ENCODE measurements at regions not wholly inside any gene's neighbourhood (a gene's known extent, or its start where the extent isn't known, plus 50 kb on each side); places are given as distances from the start of the nearest gene placed in this dataset.
"Not testable (repeated sequence)": the region's sequence is repeated elsewhere in the genome, so short reads cannot be mapped to it uniquely, and the experiment has no call there.

DNA sequence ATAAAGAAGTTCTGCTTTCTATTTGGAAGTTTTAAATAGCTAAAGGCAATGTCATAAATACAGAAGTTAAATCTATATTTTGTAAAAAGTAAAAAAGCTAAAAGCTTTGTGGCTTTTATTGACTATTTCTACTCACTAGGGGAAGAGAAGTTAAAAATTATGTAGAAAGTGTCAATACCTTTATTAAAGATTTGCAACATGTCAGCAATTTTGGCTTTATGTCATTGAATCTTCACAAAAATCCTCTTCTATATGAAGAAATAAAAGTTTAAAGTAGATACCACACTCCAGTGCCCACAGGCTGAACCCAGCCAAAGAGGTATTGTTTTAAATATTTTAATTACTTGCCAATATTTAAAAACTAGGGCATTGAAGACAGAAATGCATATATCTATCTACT, 160.6 kb upstream of the HSF2 start:
- Mint-ChIP-seq H3K27ac (no peak overlapping the region), H3K4me3 (no peak overlapping the region), H3K4me1 (no peaks in the 10 kb centered on the region), H3K36me3 (ENCODE audit: low read depth) (no peaks in the 10 kb centered on the region), H3K27me3 (no peaks in the 10 kb centered on the region), H3K9me3 (peaks cover 10% of the 10 kb centered on the region)
- ATAC-seq (replicated peaks) = no peak

DNA sequence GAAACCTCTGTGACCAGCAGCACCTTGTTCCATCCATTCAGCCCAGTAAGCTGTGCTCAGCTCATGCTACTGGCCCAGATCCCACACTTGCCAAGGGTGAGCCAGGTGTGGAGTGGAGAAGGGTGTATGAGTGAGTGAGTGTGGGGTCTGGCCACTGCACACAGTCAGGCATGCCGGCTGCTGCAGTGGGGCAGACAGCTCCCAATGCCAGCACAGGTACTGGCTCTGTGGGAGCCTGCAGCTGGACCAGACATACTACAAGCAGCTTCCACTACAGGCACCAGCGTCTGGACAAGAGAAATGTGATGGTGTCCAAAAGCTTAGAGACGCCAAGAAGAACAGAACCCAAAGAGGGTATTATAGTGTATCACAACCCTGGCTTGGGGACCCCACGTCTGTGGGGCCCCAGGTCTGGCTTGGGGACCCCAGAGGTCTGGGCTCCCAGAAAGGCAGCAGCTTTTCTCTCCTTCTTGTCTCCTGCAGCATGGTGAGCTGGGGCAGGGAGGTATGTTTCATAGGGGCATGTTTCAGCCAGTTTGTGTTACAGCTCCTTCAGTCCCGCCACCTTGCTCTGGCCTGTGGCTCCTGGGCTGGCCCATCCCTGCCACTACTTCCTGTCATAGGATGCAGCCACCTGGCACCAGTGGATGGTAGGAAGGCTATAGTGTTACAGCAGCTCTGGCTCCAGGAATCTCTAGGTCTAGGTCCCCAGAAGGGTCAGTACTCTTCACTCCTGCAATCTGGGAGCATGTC, 152.4 kb upstream of the HSF2 start:
- Mint-ChIP-seq H3K27me3 (no peaks in the 10 kb centered on the region), H3K36me3 (ENCODE audit: low read depth) (no peaks in the 10 kb centered on the region), H3K9me3 (peaks cover 14% of the 10 kb centered on the region), H3K27ac (no peak overlapping the region), H3K4me1 (no peaks in the 10 kb centered on the region), H3K4me3 (no peak overlapping the region)
- no peak for ATAC-seq (replicated peaks)

- H3K4me3 Mint-ChIP-seq = no peak overlapping the region
- no peaks in the 10 kb centered on the region for H3K27me3 Mint-ChIP-seq
- H3K27ac Mint-ChIP-seq = no peak overlapping the region
- ATAC-seq (replicated peaks) = no peak
- peaks cover 11% of the 10 kb centered on the region for H3K9me3 Mint-ChIP-seq
- no peaks in the 10 kb centered on the region for H3K4me1 Mint-ChIP-seq
- H3K36me3 Mint-ChIP-seq (ENCODE audit: low read depth) = no peaks in the 10 kb centered on the region
Observed at GRCh38 chr6:122248001-122248669, 151.3 kb upstream of the HSF2 start.

DNA sequence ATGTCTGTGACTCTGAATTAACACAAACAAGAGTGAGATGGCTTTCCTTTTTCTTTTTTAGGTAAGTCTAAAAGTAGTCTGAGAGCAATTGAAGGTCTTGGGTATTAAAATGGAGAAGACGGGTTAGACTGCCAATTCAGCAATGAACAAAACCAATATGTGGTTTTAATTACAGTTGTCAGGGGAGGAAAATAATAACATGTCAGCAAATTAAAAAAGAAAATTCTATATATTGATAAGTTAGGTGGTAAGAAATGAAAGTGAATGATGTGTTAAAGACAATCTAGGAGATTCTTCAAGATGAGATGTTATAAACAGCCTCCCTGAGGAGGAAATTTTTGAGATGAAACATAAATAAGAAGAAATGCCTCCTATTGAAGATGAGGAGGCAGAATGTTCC, 150.6 kb upstream of the HSF2 start:
- no peak overlapping the region for H3K27ac Mint-ChIP-seq
- no peaks in the 10 kb centered on the region for H3K36me3 Mint-ChIP-seq (ENCODE audit: low read depth)
- H3K9me3 Mint-ChIP-seq = peaks cover 4% of the 10 kb centered on the region
- ATAC-seq (replicated peaks) = no peak
- no peak overlapping the region for H3K4me3 Mint-ChIP-seq
- no peaks in the 10 kb centered on the region for H3K4me1 Mint-ChIP-seq
- H3K27me3 Mint-ChIP-seq = no peaks in the 10 kb centered on the region

GRCh38 chr6:122258839-122259238, 140.6 kb upstream of the HSF2 start:
- H3K27me3 Mint-ChIP-seq = no peaks in the 10 kb centered on the region
- H3K4me3 Mint-ChIP-seq = no peak overlapping the region
- no peaks in the 10 kb centered on the region for H3K9me3 Mint-ChIP-seq
- no peak for ATAC-seq (replicated peaks)
- H3K27ac Mint-ChIP-seq = no peak overlapping the region
- H3K36me3 Mint-ChIP-seq (ENCODE audit: low read depth) = no peaks in the 10 kb centered on the region
- H3K4me1 Mint-ChIP-seq = no peaks in the 10 kb centered on the region

DNA sequence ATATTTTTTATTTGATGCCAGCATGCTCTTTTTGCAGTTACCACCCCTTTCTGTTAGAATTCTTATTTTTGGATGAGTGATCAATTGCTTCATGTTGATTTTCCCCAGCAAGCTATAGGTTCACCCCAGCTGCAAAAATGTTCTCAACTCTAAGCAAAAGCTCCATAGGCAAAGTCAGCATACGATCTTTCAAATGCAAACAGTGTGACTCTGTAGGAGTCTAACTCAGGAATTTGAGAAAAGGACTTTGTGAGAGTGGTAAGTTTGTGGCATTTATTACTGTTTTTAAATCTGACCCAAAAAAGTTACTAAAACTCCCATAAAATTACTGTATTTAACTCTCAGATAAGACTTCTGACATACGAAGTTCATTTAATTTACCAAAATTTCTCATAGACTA, 134.9 kb upstream of the HSF2 start:
- no peak for ATAC-seq (replicated peaks)
- Mint-ChIP-seq H3K27ac (no peak overlapping the region), H3K27me3 (no peaks in the 10 kb centered on the region), H3K4me1 (no peaks in the 10 kb centered on the region), H3K4me3 (no peak overlapping the region), H3K36me3 (ENCODE audit: low read depth) (no peaks in the 10 kb centered on the region), H3K9me3 (no peaks in the 10 kb centered on the region)

DNA sequence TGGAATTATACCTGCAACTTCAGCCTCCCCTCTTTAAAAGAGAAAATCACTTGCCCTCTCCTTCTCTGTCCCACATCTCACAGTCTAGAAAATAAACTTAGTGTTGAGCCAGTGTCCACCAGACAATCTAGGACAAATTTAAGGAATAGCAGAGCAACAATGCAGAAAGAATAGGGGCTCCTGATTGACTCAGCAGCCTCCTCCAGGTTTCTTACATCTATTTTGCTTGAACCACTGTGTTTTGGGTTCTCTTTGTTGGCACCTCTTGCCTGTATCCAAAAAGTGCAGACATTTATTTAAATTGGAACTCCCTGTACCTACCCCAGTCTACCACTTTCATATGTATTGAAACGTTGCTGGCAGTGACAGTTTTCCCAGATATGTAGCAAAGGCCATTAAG, 133.7 kb upstream of the HSF2 start:
- no peak overlapping the region for H3K27ac Mint-ChIP-seq
- no peaks in the 10 kb centered on the region for H3K36me3 Mint-ChIP-seq (ENCODE audit: low read depth)
- H3K4me3 Mint-ChIP-seq = no peak overlapping the region
- no peaks in the 10 kb centered on the region for H3K9me3 Mint-ChIP-seq
- ATAC-seq (replicated peaks) = no peak
- no peaks in the 10 kb centered on the region for H3K4me1 Mint-ChIP-seq
- H3K27me3 Mint-ChIP-seq = no peaks in the 10 kb centered on the region

DNA sequence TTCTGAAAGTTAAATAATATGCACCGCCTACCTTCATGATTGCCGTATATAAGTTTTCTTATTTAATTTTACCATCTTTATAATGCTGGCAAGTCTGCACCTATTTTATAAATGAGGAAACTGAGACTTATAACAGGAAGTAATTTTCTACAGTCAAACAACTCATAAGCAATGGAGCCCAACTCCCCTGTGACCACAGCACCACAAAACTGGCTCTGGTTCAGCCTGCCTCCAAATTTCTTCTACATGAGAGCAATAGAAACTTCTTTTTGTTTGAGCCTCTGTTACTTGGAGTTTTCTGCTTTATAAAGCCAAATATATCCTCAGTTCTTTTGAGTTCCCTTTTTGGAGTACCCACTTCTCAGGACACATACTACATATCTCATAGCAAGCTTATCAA, 131.1 kb upstream of the HSF2 start:
- H3K27me3 Mint-ChIP-seq = no peaks in the 10 kb centered on the region
- no peak overlapping the region for H3K27ac Mint-ChIP-seq
- H3K4me1 Mint-ChIP-seq = no peaks in the 10 kb centered on the region
- no peaks in the 10 kb centered on the region for H3K9me3 Mint-ChIP-seq
- no peak overlapping the region for H3K4me3 Mint-ChIP-seq
- ATAC-seq (replicated peaks) = no peak
- no peaks in the 10 kb centered on the region for H3K36me3 Mint-ChIP-seq (ENCODE audit: low read depth)

DNA sequence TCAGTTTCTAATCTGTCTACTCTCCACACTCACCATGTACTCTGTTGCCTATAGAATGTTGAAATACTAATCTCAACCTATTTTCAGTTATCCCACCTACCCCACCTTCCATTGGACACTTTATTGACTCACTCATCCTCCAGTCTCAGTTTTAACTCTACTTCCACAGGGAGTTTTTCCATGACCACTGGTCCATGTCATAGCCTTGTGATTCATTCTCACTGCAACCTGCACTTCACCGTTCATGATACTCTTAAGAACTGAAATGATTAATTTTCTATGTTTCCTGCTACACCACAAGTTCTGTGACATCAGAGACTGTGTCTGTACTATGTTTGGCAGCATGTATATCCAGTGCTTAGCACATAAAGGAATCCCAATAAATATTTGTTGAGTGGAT, 122.8 kb upstream of the HSF2 start:
- H3K9me3 Mint-ChIP-seq = no peaks in the 10 kb centered on the region
- no peak overlapping the region for H3K27ac Mint-ChIP-seq
- peaks cover 3% of the 10 kb centered on the region for H3K27me3 Mint-ChIP-seq
- ATAC-seq (replicated peaks) = no peak
- H3K4me1 Mint-ChIP-seq = no peaks in the 10 kb centered on the region
- no peak overlapping the region for H3K4me3 Mint-ChIP-seq
- H3K36me3 Mint-ChIP-seq (ENCODE audit: low read depth) = no peaks in the 10 kb centered on the region

DNA sequence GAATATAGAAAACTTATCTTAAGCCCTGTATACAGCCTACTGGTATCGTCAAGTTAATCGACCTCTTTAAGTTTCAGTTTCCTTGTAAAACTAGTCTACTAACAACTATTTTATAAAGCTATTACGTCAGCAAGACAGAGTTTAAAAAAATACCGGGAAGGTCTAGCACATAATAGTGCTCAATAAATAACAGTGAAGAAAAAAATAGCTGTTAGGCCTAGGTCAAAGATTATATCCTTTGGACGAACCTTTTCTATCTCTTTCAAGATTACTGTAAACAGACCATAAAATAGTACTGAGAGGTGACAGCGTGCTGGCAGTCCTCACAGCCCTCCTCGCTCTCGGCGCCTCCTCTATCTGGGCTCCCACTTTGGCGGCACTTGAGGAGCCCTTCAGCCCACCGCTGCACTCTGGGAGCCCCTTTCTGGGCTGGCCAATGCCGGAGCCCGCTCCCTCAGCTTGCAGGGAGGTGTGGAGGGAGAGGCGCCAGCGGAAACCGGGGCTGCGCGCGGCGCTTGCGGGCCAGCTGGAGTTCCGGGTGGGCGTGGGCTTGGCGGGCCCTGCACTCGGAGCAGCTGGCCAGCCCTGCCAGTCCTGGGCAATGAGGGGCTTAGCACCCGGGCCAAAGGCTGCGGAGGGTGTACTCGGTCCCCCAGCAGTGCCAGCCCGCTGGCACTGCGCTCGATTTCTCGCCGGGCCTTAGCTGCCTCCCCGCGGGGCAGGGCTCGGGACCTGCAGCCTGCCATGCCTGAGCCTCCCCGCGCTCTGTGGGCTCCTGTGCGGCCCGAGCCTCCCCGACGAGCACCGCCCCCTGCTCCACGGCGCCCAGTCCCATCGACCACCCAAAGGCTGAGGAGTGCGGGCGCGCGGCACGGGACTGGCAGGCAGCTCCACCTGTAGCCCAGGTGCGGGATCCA, 119.1 kb upstream of the HSF2 start:
- not testable (repeated sequence) for ATAC-seq (replicated peaks)

DNA sequence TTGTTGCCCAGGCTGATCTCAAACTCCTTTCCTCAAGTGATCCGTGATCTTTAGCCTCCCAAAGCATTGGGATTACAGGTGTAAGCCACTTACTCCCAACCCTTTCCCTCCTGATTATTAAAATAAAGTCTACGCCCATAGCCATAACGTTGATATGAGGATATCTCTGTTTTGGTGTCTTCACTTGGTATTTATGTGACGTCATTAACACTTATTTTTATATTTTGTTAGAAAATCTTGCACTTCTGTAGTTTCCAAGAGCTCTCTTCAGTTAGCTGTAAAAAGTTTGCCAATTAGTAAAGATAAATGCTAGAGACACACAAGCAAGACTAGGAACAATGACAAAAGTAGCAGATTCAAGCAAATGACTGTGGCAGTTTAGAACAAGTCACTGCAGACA, 115.6 kb upstream of the HSF2 start:
- no peaks in the 10 kb centered on the region for H3K27me3 Mint-ChIP-seq
- no peak for ATAC-seq (replicated peaks)
- no peaks in the 10 kb centered on the region for H3K9me3 Mint-ChIP-seq
- H3K4me3 Mint-ChIP-seq = no peak overlapping the region
- H3K36me3 Mint-ChIP-seq (ENCODE audit: low read depth) = no peaks in the 10 kb centered on the region
- H3K4me1 Mint-ChIP-seq = no peaks in the 10 kb centered on the region
- H3K27ac Mint-ChIP-seq = no peak overlapping the region

More for the DNA sequence above, 119.1 kb upstream of the HSF2 start:
- not testable (repeated sequence) for H3K4me3 Mint-ChIP-seq; H3K27ac Mint-ChIP-seq; H3K9me3 Mint-ChIP-seq; H3K36me3 Mint-ChIP-seq (ENCODE audit: low read depth); H3K4me1 Mint-ChIP-seq; H3K27me3 Mint-ChIP-seq

DNA sequence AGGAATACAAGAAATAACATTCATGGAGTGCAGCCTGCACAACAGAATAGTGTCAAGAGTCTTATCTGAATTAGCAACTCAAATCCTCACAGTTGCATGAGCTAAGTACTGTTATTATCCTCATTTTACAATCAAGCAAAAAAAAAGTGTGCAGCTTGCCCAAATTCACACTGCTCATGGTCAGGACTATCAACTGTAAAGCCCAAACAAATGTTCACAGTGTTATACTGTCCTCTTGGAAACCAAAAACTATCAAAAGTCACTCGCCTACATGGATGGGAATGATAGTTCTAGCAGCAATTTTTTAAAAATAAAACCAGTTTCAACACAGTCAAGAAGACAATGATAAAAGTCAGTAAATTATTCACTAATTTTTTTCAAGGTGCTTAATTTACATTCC, 114.6 kb upstream of the HSF2 start:
- H3K4me3 Mint-ChIP-seq = no peak overlapping the region
- no peaks in the 10 kb centered on the region for H3K4me1 Mint-ChIP-seq
- H3K27ac Mint-ChIP-seq = no peak overlapping the region
- H3K27me3 Mint-ChIP-seq = no peaks in the 10 kb centered on the region
- H3K9me3 Mint-ChIP-seq = no peaks in the 10 kb centered on the region
- ATAC-seq (replicated peaks) = no peak
- no peaks in the 10 kb centered on the region for H3K36me3 Mint-ChIP-seq (ENCODE audit: low read depth)

DNA sequence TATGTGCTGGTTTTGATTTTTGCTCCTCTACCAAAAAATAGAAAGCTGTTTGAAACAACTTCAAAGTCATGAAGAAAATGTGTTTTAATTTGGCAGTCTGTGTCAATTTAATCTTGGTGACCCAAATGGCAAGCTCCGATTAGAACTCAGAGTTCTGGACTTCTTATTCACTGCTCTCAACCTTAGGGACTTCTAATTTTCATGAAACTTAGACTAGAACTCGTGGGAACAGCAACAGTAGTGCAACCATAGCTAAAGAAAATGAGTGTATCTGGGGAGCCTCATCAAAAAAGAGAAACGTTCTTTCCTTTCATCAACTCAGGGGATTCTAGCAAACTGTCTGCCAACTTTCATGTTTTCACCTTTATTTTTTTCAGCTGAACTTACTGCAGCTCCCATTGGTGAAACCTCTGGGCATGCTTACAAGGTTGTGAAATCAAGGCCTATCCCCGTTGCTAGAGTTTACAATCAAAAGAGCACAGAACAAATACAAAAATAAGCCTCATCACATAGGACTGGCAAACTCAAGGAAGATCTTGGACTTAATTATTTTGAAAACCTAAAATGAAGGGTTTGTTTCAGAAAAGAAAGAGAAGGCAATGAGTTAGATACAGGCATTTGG, 114.0 kb upstream of the HSF2 start:
- H3K27me3 Mint-ChIP-seq = no peaks in the 10 kb centered on the region
- no peaks in the 10 kb centered on the region for H3K36me3 Mint-ChIP-seq (ENCODE audit: low read depth)
- H3K4me3 Mint-ChIP-seq = no peak overlapping the region
- no peak overlapping the region for H3K27ac Mint-ChIP-seq
- H3K9me3 Mint-ChIP-seq = no peaks in the 10 kb centered on the region
- H3K4me1 Mint-ChIP-seq = no peaks in the 10 kb centered on the region
- ATAC-seq (replicated peaks) = no peak

- Mint-ChIP-seq H3K36me3 (ENCODE audit: low read depth) (no peaks in the 10 kb centered on the region), H3K4me1 (no peaks in the 10 kb centered on the region), H3K9me3 (no peaks in the 10 kb centered on the region), H3K27me3 (no peaks in the 10 kb centered on the region), H3K27ac (no peak overlapping the region), H3K4me3 (no peak overlapping the region)
- no peak for ATAC-seq (replicated peaks)
Observed at GRCh38 chr6:122286512-122286911, 112.9 kb upstream of the HSF2 start.

Measured in activated T-helper 17 cell treated with anti-CD3 and anti-CD28 coated beads, Interleukin-2, amount 50 U/mL, for 72 hours (primary cell).